ENCODE measurements at regions not wholly inside any gene's neighbourhood (a gene's known extent, or its start where the extent isn't known, plus 50 kb on each side); places are given as distances from the start of the nearest gene placed in this dataset.

DNA sequence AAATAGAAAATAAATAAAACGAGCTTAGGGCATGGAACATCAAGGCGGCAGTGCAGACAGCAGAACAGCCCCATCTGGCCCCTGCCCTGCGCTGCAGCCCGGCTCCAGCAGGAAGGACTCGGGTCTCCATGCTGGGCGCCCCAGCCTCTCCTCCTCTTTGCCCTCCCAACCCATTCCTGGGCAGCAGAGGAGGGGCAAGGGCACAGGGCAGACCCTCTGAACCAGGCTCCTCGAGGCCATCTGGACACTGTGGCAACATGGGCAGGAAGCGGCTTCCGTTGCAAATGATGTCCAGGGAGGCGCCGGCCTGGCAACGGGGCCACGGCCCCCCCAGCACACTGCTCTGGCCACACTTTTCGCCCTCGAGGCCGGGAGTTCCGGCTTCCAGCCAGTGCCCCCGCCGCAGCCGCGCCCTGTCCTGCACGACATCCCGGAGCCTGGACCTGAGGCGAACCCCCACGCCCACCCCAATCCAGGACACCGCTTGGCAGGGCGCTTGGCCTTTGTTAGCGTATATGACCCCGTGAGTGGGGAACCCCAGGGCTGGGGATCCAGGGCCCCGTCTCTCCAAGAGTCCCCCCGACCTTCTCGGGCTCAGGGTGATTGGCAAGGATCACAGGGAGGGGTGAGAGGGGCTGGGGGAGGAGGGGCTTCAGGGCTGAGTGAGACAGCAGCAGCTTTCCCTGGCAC, 192.1 kb downstream of the IGLL1 start:
- ChIA-PET CTCF (interaction anchor here (1.6 kb wide), 1 partner anchor 12 kb away, joined by 4 read pairs; no protein-coding TSS in a partner anchor), POLR2A (no interaction called here)
- Mint-ChIP-seq H3K9me3 (no peaks in the 10 kb centered on the region), H3K4me1 (ENCODE audit: low read depth) (no peaks in the 10 kb centered on the region), H3K27me3 (peaks cover 2% of the 10 kb centered on the region), H3K27ac (no peak overlapping the region), H3K4me3 (no peak overlapping the region), H3K36me3 (ENCODE audit: low read depth) (no peaks in the 10 kb centered on the region)
- TF ChIP-seq, protein P1, sequence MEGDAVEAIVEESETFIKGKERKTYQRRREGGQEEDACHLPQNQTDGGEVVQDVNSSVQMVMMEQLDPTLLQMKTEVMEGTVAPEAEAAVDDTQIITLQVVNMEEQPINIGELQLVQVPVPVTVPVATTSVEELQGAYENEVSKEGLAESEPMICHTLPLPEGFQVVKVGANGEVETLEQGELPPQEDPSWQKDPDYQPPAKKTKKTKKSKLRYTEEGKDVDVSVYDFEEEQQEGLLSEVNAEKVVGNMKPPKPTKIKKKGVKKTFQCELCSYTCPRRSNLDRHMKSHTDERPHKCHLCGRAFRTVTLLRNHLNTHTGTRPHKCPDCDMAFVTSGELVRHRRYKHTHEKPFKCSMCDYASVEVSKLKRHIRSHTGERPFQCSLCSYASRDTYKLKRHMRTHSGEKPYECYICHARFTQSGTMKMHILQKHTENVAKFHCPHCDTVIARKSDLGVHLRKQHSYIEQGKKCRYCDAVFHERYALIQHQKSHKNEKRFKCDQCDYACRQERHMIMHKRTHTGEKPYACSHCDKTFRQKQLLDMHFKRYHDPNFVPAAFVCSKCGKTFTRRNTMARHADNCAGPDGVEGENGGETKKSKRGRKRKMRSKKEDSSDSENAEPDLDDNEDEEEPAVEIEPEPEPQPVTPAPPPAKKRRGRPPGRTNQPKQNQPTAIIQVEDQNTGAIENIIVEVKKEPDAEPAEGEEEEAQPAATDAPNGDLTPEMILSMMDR (IDR thresholded peaks at IDR 0.05), result no peak
- intact Hi-C loops (cut with micrococcal nuclease), result loop anchor here (5.0 kb wide), 1 partner anchor 431 kb away; no protein-coding TSS in a partner anchor
- ATAC-seq (no peak), DNase-seq (no peak)

DNA sequence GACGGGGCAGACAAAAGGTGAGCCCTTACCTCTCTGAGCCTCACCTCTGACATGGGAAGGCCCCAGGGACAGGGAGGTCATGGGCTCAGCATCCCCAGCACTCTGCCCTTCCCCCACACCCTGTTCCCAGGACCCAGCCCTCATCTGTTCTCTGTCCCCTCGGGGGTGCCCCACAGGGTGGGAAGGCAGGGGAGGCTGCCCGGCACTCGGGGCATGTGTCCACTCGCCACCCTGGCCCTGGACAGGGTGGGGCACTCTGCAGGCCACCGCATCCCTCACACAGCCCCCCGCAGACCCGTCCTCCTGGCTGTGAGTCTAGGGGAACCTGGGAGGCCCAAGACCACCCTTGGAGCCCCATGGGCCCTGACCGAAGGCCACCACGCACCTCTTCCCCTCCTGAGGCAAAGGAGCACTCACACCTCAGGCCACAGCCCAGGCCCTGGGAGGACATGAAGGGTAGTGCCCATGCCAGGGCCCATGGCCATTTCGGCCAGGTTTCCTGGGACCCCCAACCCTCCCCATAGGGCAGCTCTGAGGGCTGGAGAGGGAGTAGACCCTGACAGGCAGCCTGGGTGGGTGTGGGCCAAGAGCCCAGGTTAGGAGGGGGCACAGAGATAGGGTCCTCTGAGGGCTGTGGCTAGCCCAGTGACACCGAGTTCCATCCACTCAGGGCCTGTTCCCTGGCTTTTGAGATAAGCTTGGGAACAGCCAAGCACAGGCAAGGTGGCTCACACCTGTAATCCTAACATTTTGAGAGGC, 193.1 kb downstream of the IGLL1 start:
- H3K9me3 Mint-ChIP-seq, result no peaks in the 10 kb centered on the region
- ChIA-PET CTCF (interaction anchor here (1.3 to 1.6 kb wide), 6 partner anchors 11 to 428 kb away, joined by 4 to 17 read pairs (median 10); no protein-coding TSS in a partner anchor), POLR2A (no interaction called here)
- H3K4me3 Mint-ChIP-seq, result no peak overlapping the region
- DNase-seq (no peak), ATAC-seq (no peak)
- no peaks in the 10 kb centered on the region for H3K36me3 Mint-ChIP-seq (ENCODE audit: low read depth)
- H3K27ac Mint-ChIP-seq, result no peak overlapping the region
- H3K27me3 Mint-ChIP-seq, result peaks cover 2% of the 10 kb centered on the region
- intact Hi-C loops (cut with micrococcal nuclease), result loop anchor here (5.0 kb wide), 1 partner anchor 430 kb away; no protein-coding TSS in a partner anchor
- no peaks in the 10 kb centered on the region for H3K4me1 Mint-ChIP-seq (ENCODE audit: low read depth)
- TF ChIP-seq, protein P1 (IDR thresholded peaks at IDR 0.05), result no peak

DNA sequence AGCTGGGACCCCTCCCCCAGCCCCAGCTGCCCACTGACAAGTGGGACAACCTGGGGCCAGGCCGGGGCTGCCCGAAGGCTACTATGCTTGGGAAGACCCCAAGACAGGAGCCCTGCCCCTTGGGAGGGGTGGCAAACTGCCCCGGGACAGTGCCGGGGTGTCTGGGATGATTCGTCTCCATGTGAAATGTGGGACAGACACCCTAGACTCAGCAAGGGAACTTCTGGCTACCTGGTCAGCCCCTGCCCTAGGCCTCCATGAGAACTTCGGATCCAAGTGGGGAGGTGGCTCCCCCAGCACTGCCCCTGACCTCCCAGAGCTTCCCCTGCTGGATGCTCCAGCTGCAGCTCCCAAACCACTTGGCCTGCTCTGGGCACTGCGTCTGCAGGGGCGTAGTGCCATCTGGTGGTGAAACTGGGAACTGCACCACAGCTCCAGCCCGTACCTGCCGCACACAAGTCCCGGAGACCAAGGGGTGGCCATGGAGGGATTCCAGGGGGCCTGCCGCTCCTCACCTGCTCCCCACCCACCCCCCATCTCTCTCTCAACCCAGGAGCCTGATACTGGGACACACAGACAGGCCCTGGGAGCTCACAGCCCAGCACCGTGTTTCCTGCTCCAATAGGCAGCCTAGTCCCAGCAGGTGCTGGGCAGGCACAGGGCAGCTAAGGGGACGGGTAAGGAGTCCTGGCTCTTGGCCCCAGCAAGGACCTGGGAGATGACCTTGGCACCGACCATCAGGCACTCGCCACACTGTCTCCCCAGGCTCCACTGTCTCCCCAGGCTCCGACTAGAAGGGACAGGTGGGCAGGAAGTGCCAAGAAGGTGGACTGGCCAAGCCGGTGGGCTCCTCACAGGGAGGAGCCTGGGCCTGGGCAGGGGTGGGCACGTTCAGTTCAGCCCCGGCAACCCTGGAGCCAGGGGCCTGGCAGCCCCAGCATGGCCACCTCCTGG, 194.1 kb downstream of the IGLL1 start:
- Mint-ChIP-seq H3K4me1 (ENCODE audit: low read depth) (no peaks in the 10 kb centered on the region), H3K9me3 (no peaks in the 10 kb centered on the region), H3K4me3 (no peak overlapping the region), H3K27me3 (peaks cover 2% of the 10 kb centered on the region), H3K27ac (no peak overlapping the region), H3K36me3 (ENCODE audit: low read depth) (no peaks in the 10 kb centered on the region)
- TF ChIP-seq, protein P1 (IDR thresholded peaks at IDR 0.05), result peak; percentile 95
- ChIA-PET POLR2A (no interaction called here), CTCF (interaction anchor here (0.5 to 1.8 kb wide), 28 partner anchors 8 to 427 kb away, joined by 3 to 33 read pairs (median 4); no protein-coding TSS in a partner anchor)
- DNase-seq (peak; percentile 87), ATAC-seq (peak; percentile 93)
- intact Hi-C loops (cut with micrococcal nuclease), result loop anchor here (5.0 kb wide), 1 partner anchor 429 kb away; no protein-coding TSS in a partner anchor

DNA sequence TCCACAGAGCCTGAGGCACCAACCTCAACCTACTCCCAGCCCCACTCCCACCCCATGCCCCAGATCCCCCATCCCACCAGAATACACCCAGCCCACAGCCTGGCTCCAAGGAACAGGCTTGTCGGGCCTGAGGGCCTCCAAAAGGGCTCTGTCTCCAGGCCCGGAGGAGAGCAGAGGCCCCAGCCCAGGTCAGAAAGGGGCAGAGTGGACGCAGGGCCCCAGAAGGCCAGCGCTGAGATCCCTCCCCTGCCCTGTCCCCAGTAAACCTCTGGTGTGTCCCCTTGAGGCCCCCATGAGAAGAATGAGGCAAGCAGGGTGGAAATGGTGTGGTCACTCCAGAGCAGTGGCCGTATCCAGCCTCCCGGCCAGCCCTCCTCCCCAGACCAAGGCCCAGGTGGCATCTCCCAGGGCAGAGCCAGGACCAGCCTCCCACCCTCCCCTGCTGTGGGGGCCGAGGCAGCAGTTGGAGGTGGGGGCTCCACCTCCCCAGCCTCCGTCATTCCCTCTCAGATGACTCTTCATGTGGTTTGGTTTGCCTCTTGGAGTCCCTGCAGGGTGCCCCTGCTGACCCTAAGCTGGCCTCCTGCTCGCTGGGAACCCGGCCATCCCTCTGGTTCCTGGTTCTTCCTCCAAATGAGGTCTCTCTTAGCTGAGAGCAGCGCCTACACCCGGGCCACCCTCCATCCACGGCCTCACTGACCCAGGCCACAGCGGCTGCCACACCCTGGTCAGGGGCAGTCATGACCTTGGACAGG, 195.0 kb downstream of the IGLL1 start:
- ATAC-seq (no peak), DNase-seq (no peak)
- POLR2A ChIA-PET, result no interaction called here
- no peaks in the 10 kb centered on the region for H3K9me3 Mint-ChIP-seq
- TF ChIP-seq, protein P1 (IDR thresholded peaks at IDR 0.05), result no peak
- H3K27ac Mint-ChIP-seq, result no peak overlapping the region
- H3K4me3 Mint-ChIP-seq, result no peak overlapping the region
- CTCF ChIA-PET, result interaction anchor here (0.5 to 1.8 kb wide), 27 partner anchors 9 to 426 kb away, joined by 3 to 33 read pairs (median 3); no protein-coding TSS in a partner anchor
- H3K36me3 Mint-ChIP-seq (ENCODE audit: low read depth), result no peaks in the 10 kb centered on the region
- intact Hi-C loops (cut with micrococcal nuclease), result loop anchor here (5.0 kb wide), 1 partner anchor 428 kb away; no protein-coding TSS in a partner anchor
- H3K27me3 Mint-ChIP-seq, result peaks cover 2% of the 10 kb centered on the region
- no peaks in the 10 kb centered on the region for H3K4me1 Mint-ChIP-seq (ENCODE audit: low read depth)
